ENCODE measurements at regions not wholly inside any gene's neighbourhood (a gene's known extent, or its start where the extent isn't known, plus 50 kb on each side); places are given as distances from the start of the nearest gene placed in this dataset.

- TF ChIP-seq ISL1 (CRISPR knock-in tag; IDR thresholded peaks at IDR 0.05) (peak; percentile 48), BACH2 (CRISPR knock-in tag; IDR thresholded peaks at IDR 0.05; ENCODE audit: borderline replicate concordance) (no peak)
- ATAC-seq: peak; percentile 87
Measured at GRCh38 chr15:87354661-87355410, 901.7 kb downstream of the NTRK3 start.

GRCh38 chr15:87349181-87349580 is 907.4 kb downstream of the NTRK3 start:
- TF ChIP-seq, protein P1, sequence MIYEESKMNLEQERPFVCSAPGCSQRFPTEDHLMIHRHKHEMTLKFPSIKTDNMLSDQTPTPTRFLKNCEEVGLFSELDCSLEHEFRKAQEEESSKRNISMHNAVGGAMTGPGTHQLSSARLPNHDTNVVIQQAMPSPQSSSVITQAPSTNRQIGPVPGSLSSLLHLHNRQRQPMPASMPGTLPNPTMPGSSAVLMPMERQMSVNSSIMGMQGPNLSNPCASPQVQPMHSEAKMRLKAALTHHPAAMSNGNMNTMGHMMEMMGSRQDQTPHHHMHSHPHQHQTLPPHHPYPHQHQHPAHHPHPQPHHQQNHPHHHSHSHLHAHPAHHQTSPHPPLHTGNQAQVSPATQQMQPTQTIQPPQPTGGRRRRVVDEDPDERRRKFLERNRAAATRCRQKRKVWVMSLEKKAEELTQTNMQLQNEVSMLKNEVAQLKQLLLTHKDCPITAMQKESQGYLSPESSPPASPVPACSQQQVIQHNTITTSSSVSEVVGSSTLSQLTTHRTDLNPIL (CRISPR knock-in tag; IDR thresholded peaks at IDR 0.05; ENCODE audit: low read depth): no peak
- TF ChIP-seq CSDC2 (CRISPR knock-in tag; IDR thresholded peaks at IDR 0.05) (no peak), ARNTL (CRISPR knock-in tag; IDR thresholded peaks at IDR 0.05; ENCODE audit: borderline replicate concordance, low read depth) (no peak), ZC3H10 (CRISPR knock-in tag; IDR thresholded peaks at IDR 0.05) (no peak), SNAI2 (CRISPR knock-in tag; IDR thresholded peaks at IDR 0.05) (no peak), OSR1 (CRISPR knock-in tag; IDR thresholded peaks at IDR 0.05) (no peak), ZNF565 (CRISPR knock-in tag; conservative IDR thresholded peaks at IDR 0.05; ENCODE audit: low read depth) (no peak), ZFP3 (CRISPR knock-in tag; IDR thresholded peaks at IDR 0.05) (no peak), ISL1 (CRISPR knock-in tag; IDR thresholded peaks at IDR 0.05) (no peak), ZNF8 (CRISPR knock-in tag; IDR thresholded peaks at IDR 0.05) (no peak), TCF4 (CRISPR knock-in tag; IDR thresholded peaks at IDR 0.05; ENCODE audit: borderline replicate concordance) (no peak), ESRRG (CRISPR knock-in tag; IDR thresholded peaks at IDR 0.05) (no peak), GLIS3 (CRISPR knock-in tag; IDR thresholded peaks at IDR 0.05) (no peak)
- TF ChIP-seq, protein P2, sequence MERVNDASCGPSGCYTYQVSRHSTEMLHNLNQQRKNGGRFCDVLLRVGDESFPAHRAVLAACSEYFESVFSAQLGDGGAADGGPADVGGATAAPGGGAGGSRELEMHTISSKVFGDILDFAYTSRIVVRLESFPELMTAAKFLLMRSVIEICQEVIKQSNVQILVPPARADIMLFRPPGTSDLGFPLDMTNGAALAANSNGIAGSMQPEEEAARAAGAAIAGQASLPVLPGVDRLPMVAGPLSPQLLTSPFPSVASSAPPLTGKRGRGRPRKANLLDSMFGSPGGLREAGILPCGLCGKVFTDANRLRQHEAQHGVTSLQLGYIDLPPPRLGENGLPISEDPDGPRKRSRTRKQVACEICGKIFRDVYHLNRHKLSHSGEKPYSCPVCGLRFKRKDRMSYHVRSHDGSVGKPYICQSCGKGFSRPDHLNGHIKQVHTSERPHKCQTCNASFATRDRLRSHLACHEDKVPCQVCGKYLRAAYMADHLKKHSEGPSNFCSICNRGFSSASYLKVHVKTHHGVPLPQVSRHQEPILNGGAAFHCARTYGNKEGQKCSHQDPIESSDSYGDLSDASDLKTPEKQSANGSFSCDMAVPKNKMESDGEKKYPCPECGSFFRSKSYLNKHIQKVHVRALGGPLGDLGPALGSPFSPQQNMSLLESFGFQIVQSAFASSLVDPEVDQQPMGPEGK (CRISPR knock-in tag; IDR thresholded peaks at IDR 0.05; ENCODE audit: borderline replicate concordance): no peak
- peak; percentile 82 for ATAC-seq

DNA sequence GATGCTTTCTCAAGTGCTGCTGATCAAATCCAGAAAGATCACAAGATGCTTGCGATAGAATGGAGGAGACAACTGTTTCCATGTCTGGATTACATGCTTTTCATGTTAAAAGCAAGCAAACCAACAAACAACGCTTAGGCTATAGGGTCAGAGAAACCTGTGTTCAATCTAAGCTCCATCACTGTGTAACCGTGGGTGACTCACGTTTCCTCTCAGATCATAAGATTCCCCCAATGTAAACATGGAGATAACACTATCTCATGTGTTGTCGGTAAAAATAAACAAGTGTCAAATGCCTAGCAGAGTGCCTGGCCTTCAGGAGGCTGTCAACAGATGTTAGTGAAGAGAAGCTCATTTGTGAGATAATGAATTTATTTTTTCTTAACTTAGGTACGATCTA is 907.8 kb downstream of the NTRK3 start:
- TF ChIP-seq, protein P2 (CRISPR knock-in tag; IDR thresholded peaks at IDR 0.05; ENCODE audit: borderline replicate concordance): no peak
- TF ChIP-seq TCF4 (CRISPR knock-in tag; IDR thresholded peaks at IDR 0.05; ENCODE audit: borderline replicate concordance) (peak; percentile 58; the same call in 1 of the 2 replicates), CSRNP3 (CRISPR knock-in tag; IDR thresholded peaks at IDR 0.05) (no peak), ISL1 (CRISPR knock-in tag; IDR thresholded peaks at IDR 0.05) (no peak)
- peak; percentile 88 for ATAC-seq

DNA sequence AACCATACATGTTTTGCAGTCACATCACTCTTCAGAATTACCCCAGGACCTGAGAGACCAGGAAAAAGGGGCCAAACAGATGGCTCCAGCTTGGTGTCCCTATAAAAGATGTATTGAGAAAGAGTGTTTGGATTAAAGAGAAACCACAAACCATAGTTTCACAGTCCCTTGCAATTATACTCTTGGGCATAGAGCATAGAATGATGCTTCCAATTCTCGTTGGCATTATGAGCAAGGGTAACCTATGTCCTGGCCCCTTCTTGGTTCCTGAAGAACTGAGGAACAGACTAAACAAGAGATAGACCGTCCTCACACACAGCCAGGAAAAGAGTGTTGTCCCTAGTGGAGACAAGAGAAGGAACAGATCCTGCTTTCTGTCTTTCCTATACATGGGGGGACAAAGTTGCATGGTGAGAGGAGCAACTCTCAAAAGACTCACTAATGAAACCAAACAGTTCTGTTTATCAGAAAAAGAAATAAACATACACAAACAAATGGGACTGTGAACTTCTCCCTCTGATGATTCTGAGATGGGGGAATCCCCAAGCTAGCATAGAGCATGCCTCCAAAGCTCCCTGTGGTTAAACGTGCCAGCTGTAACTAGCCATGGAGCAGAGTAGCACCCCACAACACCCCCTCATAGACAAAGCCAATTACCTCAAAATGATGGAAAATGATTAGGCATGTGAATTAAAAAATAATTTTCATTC is 908.6 kb downstream of the NTRK3 start:
- peak; percentile 44; the same call in 2 of the 3 replicates for ATAC-seq
- TF ChIP-seq ZNF565 (CRISPR knock-in tag; conservative IDR thresholded peaks at IDR 0.05; ENCODE audit: low read depth) (no peak), GLIS3 (CRISPR knock-in tag; IDR thresholded peaks at IDR 0.05) (no peak), ZFP3 (CRISPR knock-in tag; IDR thresholded peaks at IDR 0.05) (no peak), ZC3H10 (CRISPR knock-in tag; IDR thresholded peaks at IDR 0.05) (no peak), ZNF8 (CRISPR knock-in tag; IDR thresholded peaks at IDR 0.05) (no peak), ISL1 (CRISPR knock-in tag; IDR thresholded peaks at IDR 0.05) (no peak), CSRNP3 (CRISPR knock-in tag; IDR thresholded peaks at IDR 0.05) (no peak), SNAI2 (CRISPR knock-in tag; IDR thresholded peaks at IDR 0.05) (no peak), TOX (CRISPR knock-in tag; IDR thresholded peaks at IDR 0.05; ENCODE audit: borderline replicate concordance) (no peak), POU6F1 (CRISPR knock-in tag; IDR thresholded peaks at IDR 0.05; ENCODE audit: borderline replicate concordance, low read depth) (no peak), ARNTL (CRISPR knock-in tag; IDR thresholded peaks at IDR 0.05; ENCODE audit: borderline replicate concordance, low read depth) (no peak), TCF4 (CRISPR knock-in tag; IDR thresholded peaks at IDR 0.05; ENCODE audit: borderline replicate concordance) (no peak), OSR1 (CRISPR knock-in tag; IDR thresholded peaks at IDR 0.05) (no peak), CSDC2 (CRISPR knock-in tag; IDR thresholded peaks at IDR 0.05) (no peak)
- TF ChIP-seq, protein P3, sequence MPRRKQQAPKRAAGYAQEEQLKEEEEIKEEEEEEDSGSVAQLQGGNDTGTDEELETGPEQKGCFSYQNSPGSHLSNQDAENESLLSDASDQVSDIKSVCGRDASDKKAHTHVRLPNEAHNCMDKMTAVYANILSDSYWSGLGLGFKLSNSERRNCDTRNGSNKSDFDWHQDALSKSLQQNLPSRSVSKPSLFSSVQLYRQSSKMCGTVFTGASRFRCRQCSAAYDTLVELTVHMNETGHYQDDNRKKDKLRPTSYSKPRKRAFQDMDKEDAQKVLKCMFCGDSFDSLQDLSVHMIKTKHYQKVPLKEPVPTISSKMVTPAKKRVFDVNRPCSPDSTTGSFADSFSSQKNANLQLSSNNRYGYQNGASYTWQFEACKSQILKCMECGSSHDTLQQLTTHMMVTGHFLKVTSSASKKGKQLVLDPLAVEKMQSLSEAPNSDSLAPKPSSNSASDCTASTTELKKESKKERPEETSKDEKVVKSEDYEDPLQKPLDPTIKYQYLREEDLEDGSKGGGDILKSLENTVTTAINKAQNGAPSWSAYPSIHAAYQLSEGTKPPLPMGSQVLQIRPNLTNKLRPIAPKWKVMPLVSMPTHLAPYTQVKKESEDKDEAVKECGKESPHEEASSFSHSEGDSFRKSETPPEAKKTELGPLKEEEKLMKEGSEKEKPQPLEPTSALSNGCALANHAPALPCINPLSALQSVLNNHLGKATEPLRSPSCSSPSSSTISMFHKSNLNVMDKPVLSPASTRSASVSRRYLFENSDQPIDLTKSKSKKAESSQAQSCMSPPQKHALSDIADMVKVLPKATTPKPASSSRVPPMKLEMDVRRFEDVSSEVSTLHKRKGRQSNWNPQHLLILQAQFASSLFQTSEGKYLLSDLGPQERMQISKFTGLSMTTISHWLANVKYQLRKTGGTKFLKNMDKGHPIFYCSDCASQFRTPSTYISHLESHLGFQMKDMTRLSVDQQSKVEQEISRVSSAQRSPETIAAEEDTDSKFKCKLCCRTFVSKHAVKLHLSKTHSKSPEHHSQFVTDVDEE (CRISPR knock-in tag; IDR thresholded peaks at IDR 0.05): no peak

Data from SK-N-SH treated with all-trans-retinoic acid at 6 μM for 48 hours (cell line).